Superior temporal gyrus (tissue), 1 donor: ENCODE measurements at regions not wholly inside any gene's neighbourhood (a gene's known extent, or its start where the extent isn't known, plus 50 kb on each side); places are given as distances from the start of the nearest gene placed in this dataset.
"Not testable (repeated sequence)": the region's sequence is repeated elsewhere in the genome, so short reads cannot be mapped to it uniquely, and the experiment has no call there.

Experiments
- DNase-seq: peaks from one replicate; pipeline ENCODE4 v3.0.0-alpha.2; 2016; ENCODE audit errors: extremely low spot score

DNA sequence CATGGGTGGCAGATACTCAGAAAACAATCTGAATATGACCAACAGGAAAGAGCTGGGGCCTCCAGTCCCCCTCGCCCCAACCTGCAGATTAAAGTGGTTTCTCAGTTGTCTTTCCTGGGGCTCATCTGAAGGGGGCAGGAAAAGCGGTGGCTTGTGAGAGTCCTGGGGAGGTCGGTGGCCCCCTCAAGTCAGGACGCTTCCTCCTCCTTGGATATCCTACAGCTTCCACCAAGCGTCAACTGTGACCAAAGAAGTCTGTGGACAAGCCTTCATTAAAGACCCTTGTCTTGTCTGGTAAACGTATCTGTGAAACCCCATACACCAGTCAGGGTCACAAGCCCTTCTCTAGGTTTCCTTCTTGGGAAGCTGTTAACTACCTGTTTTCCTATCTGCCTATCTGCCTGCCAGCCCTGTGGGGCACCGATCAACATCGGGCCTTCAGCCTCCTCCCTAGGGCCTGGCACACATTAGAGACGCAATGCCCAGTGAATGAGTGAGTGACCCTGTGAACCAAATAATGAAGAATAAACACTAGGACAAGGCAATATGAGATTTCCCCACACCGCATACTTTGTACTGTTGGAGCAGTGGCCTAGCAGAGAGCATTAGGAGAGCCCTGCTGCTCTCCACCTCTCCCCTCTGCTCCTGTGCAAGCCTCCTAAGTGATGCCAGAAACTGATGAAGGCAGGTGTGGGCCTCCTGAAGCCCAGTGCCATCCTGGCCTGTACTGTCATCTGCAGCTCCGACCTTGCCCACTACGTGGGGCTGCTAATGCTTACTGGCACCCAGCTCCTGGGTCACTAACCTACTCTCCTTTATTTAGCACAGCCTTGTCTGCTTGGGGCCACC, 1317.8 kb downstream of the UQCRFS1 start:
- no peak for DNase-seq

GRCh38 chr19:27892500-27892899, 1320.5 kb downstream of the UQCRFS1 start:
- no peak for DNase-seq

DNA sequence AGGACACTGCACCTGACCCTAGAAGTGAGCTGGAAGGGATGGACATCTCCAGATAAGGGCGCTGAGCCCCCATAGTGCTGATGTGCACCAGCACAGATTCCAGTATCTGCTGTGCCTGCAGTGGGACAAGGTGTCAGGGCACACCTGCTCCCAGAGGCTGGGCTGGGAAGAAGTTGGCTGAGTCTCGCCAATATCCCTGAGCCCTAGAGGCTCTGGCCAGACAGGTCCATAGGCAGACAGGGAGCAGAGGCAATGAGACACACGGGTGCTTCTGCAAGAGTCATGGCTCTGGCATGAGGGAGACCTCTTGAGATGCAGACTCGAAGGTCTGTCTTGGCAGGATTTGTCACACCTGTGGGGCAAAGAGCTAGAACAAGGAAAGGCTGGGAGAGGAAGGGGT, 1321.5 kb downstream of the UQCRFS1 start:
- no peak for DNase-seq

- DNase-seq, result no peak
Observed at GRCh38 chr19:27890696-27891095, 1322.3 kb downstream of the UQCRFS1 start.

DNA sequence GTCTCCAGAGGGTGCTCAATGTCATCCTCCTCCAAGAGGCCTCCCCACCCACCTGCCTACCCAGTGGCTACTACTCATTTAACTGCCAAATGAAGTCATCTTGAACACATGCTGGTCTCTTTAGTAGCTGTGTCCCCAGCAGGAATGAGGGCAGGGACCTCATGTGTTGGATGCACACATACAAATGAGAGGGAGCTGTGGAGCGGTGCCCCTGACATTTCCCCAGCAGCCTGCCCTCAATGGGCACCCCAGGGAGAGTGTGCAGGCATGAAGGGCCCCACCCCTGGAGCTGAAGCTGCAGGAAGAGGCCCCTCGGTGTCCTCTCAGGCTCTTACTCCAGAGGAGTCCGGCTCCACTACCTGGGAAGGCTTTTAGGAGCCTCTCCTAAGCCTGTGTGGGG, 1322.7 kb downstream of the UQCRFS1 start:
- no peak for DNase-seq

DNA sequence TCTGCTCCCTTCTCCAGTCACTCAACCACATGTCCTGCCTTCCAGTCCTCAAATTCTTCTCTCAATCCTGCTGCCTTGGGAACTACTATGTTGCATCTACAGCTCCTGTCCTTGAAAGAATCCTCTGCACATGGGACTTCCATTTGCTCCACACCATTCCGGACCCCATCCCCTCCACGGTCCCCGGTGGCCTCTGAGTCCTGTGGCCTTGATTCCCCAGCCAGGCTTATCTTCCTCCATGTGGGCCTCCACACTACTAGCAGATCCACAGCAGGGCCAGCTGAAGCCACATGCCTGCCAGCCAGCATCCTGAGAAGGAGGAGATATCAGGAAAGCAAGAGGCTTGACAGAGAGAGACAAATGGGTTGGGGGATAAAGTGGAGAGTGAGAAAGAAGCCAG, 1323.8 kb downstream of the UQCRFS1 start:
- DNase-seq, result no peak

DNA sequence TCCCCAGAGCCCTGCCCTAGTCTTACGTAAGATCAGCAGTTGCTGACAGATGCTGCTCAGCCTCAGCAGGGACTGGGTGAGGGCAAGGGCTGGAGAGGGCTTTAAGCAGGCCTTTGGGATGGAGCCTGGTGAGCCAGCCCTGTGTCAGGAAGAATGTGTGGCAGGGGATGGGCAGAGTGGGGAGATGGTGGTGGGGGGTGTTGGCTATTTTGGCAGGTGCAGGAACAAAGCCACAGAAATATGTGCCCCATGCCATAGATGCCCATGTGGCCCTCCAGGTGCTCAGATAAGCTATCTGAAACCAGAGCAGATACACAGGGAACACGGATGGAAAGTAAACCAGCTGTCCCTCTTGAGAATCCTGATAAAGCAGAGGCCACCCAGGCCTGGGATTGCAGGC, 1325.0 kb downstream of the UQCRFS1 start:
- DNase-seq, result no peak

DNA sequence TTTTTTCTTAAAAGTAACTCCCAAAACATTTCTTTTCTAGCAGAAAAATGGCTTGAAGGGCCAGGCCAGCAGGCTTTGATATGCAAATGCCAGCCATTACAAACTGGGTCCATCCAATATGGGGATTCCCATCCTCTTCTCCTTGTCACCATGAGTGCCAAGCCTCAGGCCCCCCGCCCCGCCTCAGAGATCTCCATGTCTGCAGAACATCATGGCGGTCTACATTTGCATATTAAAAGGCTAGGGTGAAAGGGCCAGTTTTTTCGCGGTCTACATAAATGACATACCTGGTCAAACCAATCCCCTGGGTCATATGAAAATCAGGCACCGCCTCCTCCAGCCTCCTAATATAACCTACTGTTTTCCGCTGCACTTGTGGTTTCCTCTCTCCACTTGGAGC, 1327.6 kb downstream of the UQCRFS1 start:
- DNase-seq, result no peak

DNA sequence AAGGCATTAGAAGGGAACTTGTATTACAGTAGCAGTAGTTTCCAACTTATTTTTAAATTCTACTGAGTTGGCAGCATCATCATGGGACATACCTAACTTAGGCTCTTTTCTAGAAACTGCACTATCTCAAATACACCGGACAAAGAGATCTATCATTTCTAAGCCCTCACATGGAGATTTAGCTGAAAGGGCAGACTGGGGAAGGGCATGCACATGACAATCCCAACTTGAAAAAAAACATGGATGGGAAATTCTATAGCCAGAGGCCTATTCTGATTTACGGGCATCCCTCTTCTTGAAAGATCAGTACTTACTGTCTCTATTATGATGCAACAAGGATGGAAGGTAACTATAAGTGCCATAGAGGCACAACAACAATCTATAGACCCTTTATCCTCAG, 1328.6 kb downstream of the UQCRFS1 start:
- no peak for DNase-seq

GRCh38 chr19:27881213-27881612, 1331.7 kb downstream of the UQCRFS1 start:
- DNase-seq, result no peak

- DNase-seq, result no peak
Observed at GRCh38 chr19:27876976-27877512, 1335.9 kb downstream of the UQCRFS1 start.

DNA sequence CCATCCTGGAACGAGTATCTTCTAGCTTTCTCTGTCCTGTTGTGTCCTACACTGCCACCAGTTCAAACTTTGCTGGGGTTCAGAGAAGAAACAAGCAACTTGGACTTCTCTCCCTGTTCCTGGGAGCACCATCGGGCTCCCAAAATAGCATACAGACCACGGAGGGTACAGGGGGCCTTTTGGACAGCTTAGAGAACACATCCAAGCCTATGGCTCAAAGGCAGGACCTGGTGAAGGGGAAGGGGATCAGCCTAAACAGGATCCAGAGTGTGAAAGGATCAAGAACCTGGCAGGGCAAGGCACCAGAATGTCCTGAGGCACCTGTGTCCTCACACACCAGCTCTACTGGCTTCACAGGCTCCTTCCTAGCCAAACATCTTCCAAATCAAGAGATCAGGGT, 1336.5 kb downstream of the UQCRFS1 start:
- DNase-seq, result no peak

DNA sequence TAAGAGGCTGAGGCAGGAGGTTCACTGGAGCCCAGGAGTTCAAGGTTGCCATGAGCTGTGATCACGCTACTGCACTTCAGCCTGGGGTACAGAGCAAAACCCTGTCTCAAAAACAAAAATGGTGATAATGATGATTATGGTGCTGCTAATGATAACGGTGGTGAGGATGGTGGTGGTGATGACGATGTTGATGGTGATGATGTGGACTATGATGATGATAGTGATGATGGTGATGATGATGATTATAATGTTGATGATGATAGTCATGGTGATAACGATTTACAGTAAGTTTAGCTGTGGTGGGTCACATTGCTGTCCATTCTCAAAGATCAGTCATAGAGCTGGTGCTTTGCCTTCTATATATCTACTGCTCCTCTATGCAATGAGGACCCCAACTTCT, 1340.6 kb downstream of the UQCRFS1 start:
- no peak for DNase-seq

DNA sequence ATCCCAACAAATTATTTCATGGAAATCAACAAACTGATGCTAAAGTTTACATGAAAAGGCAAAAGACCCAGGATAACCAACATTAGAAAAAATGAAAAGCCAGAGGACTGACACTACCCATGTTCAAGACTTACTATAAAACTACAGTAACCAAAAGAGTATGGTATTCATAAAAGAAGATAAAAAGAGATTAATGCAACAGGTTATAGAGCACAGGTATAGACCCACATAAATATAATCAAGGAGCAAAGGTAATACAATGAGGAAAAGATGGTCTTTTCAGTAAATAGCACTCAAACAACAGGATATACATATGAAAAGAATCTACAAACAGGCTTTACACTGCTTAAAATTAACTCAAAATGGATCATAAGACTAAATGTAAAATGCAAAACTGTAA, 1342.7 kb downstream of the UQCRFS1 start:
- DNase-seq, result no peak

GRCh38 chr19:27868007-27868406, 1344.9 kb downstream of the UQCRFS1 start:
- peak; percentile 9 for DNase-seq

GRCh38 chr19:27865927-27866777, 1346.8 kb downstream of the UQCRFS1 start:
- DNase-seq, result no peak

- DNase-seq, result no peak
Observed at GRCh38 chr19:27861411-27861975, 1351.5 kb downstream of the UQCRFS1 start.

- no peak for DNase-seq
Observed at GRCh38 chr19:27860309-27860934, 1352.5 kb downstream of the UQCRFS1 start.

DNA sequence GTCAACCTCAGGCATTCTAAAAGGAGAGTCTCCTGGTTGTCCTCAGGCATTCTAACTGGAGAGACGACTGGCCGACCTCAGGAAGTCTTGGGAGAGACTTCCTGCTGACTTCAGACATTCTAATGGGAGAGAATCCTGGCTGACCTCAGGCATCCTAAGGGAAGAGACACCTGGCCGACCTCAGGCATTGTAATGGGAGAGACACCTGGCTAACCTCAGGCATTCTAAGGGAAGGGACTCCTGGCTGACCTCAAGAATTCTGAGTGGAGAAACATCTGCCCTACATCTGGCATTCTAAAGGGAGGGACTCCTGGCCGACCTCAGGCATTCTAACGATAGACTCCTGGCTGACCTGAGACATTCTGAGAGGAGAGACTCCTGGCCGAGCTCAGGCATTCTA, 1353.3 kb downstream of the UQCRFS1 start:
- no peak for DNase-seq

- no peak for DNase-seq
Observed at GRCh38 chr19:27858981-27859581, 1353.9 kb downstream of the UQCRFS1 start.

DNA sequence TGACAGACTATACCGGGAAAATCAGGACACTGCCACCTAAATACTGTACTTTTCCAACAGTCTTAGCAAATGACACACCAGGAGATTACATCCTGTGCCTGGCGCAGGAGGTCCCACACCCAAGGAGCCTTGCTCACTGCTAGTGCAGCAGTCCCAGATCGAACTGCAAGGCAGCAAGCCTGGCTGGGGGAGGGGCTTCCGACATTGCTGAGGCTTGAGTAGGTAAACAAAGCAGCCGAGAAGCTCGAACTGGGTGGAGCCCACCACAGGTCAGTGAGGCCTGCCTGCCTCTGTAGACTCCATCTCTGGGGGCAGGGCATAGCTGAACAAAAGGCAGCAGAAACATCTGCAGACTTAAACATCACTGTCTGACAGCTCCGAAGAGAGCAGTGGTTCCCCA, 1360.0 kb downstream of the UQCRFS1 start:
- not testable (repeated sequence) for DNase-seq
